ENCODE measurements at regions not wholly inside any gene's neighbourhood (a gene's known extent, or its start where the extent isn't known, plus 50 kb on each side); places are given as distances from the start of the nearest gene placed in this dataset.
A peak's percentile ranks its signal among the peaks of the same experiment; 100 is the strongest.
"Not testable (repeated sequence)": the region's sequence is repeated elsewhere in the genome, so short reads cannot be mapped to it uniquely, and the experiment has no call there.

DNA sequence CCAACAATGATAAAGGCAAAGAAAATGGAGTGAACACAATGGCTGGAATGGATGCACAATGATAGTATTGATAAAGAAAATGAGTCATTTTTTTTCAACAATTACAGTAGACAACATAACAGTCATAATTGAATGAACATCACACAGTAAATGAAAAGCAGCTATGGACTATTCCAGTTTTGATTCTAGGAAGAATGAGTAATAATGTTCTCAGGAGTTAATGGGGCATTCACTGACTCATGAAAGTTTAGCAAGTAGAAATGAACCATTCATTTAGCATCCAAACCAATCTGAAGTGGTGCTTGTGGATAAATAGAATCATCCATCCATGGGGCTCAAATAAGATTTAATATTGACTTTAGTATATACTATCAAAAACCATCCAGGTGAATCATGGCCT lies 1029.5 kb upstream of the GJE1 start:
- DNase-seq (ENCODE audit: insufficient read length, low spot score): peak; percentile 0
- TF ChIP-seq POLR2A (IDR thresholded peaks at IDR 0.05; ENCODE audit: low read depth, low read length): no peak
- no peak for FAIRE-seq

DNA sequence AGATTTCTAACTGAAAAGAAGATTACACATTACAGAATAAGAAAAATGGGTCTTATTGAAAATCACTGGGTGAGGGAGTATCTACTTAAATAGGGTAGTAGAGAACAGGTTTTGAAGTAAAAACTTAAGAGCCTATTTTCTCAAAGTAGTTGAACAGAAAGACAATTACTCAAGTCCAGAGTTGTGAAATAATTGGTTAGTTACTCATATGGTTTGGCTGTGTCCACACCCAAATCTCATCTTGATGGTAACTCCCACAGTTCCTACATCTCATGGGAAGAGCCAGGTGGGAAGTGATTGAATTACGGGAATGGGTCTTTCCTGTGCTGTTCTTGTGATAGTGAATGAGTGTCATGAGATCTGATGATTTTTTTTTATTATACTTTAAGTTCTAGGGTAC lies 1035.3 kb upstream of the GJE1 start:
- no peak for TF ChIP-seq POLR2A (IDR thresholded peaks at IDR 0.05; ENCODE audit: low read depth, low read length)
- FAIRE-seq (no peak), DNase-seq (ENCODE audit: insufficient read length, low spot score) (no peak)

DNA sequence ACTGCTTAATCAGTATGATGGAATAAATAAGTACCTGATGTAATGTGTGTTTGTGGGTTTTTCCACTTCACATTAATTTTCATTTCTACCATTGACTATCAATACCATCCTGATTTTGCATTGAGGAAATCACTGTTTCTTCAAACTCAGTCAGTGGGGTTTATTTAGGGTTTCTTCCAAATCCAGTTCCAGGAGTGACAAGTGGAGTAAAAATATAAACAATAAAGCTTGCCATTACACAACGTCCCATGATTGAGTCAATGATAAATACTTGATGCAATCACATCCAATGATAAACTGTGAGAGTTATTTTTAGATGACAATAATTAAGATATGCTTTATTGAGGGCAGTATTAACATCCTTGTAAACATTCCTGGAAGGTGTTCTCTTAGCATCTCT lies 1037.4 kb upstream of the GJE1 start:
- FAIRE-seq (no peak), DNase-seq (ENCODE audit: insufficient read length, low spot score) (no peak)
- no peak for TF ChIP-seq POLR2A (IDR thresholded peaks at IDR 0.05; ENCODE audit: low read depth, low read length)

DNA sequence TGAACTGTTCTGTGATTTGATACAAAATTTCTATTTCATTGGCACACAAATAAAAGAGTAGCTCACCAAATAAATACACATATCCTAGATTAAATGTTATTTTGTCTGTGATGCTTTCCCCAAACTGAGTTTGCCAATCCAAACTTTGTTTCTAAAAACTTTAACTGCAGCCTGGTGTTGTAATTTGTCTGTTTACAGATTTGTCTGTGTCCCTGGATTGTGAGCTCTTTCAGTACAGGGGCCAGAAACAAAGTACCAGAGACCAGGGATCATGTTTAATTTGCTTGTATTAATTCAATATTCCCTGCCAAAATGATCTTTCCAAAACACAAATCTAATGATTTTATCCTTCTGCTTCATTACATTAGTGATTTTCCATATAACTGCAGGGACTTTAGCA lies 1044.6 kb upstream of the GJE1 start:
- DNase-seq (ENCODE audit: insufficient read length, low spot score): no peak
- FAIRE-seq: no peak

DNA sequence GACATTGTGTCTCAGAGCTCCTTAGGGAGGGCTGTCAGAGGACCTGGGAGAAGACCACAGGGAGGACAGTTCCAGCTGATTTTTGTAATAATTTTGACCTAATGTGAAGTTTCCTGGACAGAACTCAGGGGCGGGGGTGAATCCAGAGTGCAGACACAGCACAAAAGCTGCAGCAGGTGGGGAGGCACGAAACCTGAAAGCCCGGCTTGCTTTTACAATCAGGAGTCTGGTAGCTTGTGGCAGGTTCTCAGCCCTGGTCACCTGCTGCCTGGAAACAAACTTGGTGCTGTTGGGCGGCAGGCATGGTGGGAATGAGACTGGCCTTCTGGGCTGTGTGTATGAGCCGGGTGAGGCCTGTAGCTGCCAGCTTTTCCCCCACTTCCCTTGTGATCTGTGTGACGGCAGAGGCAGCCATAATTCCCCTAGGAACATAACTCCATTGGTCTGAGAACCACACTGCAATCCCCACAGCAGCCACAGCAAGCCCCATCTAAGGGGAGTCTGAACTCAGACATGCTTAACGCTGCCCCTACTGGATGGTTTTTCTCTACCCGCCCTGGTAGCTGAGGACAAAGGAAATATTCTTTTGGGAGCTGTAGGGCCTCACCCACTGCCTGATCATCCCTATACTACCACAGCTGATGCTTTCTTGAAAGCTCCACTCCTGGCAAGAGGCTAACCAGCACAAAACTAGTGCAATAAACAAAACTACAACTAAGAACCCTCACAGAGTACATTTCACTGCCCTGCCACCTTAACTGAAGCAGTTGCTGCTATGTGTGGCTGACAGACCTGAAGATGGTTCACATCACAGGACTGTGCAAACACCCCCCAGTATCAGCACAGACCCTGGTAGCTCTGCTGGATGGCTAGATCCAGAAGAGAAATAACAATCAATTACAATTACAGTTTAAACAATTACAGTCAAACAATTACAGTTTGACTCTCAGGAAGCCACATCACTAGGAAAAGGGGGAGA lies 1055.1 kb upstream of the GJE1 start:
- DNase-seq (ENCODE audit: insufficient read length, low spot score) (peak; percentile 6), FAIRE-seq (peak; percentile 55)
- TF ChIP-seq POLR2A (IDR thresholded peaks at IDR 0.05; ENCODE audit: low read depth, low read length): no peak

More for the DNA sequence above, 1044.6 kb upstream of the GJE1 start:
- TF ChIP-seq POLR2A (IDR thresholded peaks at IDR 0.05; ENCODE audit: low read depth, low read length): no peak

DNA sequence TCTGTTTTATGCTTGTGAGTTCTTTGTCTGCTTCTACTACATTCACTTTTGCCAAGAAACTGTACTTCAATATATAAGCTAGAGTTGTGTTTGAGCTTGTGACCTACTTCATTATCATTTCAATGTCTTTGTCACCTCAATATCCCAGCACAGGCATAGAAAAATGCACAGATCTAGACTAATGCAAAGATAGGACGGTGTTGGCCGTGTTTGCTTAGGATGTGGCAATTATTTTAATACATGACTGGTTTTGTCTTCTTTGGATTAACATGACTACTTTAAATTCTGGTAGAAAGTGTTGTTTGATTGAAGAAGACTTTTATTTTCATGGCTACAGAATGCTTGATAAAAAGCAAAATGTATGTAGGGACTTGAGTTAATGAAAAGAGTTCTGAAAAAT lies 1075.0 kb upstream of the GJE1 start:
- FAIRE-seq: no peak
- TF ChIP-seq POLR2A (IDR thresholded peaks at IDR 0.05; ENCODE audit: low read depth, low read length): no peak
- no peak for DNase-seq (ENCODE audit: insufficient read length, low spot score)

DNA sequence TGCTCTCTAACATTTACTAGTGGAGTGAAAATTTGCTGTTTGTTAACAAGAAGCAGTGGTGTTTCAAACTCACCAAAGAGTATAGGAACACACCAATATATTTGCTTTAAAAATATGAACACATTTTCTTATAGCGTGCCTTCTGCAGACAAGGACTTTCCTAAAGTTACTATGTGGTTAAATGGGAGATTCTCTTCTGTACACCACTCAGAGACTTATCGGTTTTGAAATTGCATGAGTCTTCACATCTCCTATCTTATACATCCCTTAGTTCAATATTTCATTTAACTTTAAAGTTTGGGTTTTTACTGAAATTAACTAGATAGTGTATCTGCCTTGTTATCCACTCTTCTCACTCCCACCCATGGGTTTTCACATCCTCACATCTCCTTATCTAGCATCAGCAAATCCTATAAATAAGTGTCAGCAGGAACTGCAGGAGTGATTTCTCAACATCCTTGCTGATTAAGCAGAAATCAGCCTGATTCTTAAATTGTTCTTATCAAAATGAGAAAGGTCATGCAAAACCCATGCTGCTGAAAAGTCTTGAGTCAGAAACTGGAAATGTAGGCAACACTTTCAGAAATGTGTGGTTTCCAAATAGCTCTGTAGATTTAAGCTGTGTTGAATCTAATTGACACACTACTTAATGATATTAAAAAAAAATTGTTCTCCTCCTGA lies 1075.6 kb upstream of the GJE1 start:
- FAIRE-seq: no peak
- no peak for TF ChIP-seq POLR2A (IDR thresholded peaks at IDR 0.05; ENCODE audit: low read depth, low read length)
- DNase-seq (ENCODE audit: insufficient read length, low spot score): no peak

DNA sequence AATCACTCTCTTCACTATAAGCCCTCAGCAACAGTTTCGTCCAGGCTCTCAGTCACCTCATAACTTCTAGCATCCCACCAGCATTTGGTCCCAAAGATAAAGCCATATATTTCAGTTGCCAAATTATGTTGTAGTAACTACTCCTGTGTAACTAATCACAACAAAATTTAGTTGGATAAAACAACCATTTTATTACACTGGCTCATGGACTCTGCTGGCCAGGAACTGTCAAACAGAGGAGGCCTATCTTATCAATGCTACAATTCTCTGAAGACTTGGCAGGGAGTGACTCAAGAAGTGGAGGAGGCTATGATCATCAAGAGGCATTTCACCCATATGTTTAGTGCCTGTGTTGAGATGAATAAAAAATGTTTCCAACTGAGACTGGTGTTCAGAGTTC lies 1082.3 kb upstream of the GJE1 start:
- no peak for FAIRE-seq
- DNase-seq (ENCODE audit: insufficient read length, low spot score): no peak
- no peak for TF ChIP-seq POLR2A (IDR thresholded peaks at IDR 0.05; ENCODE audit: low read depth, low read length)

DNA sequence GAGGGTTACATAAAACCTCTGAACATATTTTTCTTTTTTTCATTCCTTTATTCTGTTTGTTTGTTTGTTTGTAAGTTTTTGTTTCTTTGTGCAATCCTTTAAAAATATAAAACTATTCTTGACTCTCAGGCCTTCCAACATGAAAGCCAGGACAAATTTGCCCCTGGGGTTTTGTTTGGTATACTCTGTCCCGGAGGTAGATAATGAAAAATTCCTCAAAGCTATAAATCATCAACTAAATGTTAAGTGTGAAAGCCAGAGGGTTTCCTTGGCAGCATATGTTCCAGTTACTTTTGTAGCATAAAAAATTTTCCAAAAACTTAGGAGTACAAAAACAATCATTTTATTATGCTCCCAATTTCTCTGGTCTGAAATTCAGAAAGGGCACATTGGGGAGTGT lies 1084.3 kb upstream of the GJE1 start:
- DNase-seq (ENCODE audit: insufficient read length, low spot score) (no peak), FAIRE-seq (no peak)
- no peak for TF ChIP-seq POLR2A (IDR thresholded peaks at IDR 0.05; ENCODE audit: low read depth, low read length)

DNA sequence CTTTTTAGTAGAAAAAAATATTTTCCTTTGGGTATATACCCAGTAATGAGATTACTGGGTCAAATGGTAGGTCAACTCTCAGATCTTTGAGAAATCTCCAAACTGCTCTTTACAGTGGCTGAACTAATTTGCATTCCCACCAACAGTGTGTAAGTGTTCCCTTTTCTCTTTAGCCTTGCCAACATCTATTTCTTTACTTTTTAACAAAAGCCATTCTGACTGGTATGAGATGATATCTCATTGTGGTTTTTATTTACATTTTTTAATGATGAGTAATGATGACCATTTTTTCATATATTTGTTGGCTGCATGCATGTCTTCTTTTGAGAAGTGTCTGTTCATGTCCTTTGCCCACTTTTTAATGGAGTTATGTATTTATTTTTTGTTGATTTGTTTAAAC lies 1086.2 kb upstream of the GJE1 start:
- DNase-seq (ENCODE audit: insufficient read length, low spot score); FAIRE-seq: not testable (repeated sequence)

DNA sequence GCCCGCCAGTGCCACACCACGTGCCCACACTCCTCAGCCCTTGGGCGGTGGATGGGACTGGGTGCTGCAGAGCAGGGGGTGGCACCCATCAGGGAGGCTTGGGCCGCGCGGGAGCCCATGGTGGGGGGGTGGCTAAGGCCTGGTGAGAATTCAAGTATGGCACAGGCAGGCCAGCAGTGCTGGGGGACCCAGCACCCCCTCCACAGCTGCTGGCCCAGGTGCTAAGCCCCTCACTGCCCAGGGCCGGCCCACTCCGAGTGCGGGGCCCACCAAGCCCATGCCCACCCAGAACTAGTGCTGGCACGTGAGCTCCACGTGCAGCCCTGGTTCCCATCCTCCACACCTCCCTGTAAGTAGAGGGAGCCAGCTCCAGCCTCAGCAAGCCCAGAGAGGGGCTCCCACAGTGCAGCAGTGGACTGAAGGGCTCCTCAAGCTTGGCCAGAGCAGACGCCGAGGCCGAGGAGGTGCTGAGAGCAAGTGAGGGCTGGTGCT lies 1091.1 kb upstream of the GJE1 start:
- no peak for TF ChIP-seq POLR2A (IDR thresholded peaks at IDR 0.05; ENCODE audit: low read depth, low read length)
- FAIRE-seq (no peak), DNase-seq (ENCODE audit: insufficient read length, low spot score) (no peak)

DNA sequence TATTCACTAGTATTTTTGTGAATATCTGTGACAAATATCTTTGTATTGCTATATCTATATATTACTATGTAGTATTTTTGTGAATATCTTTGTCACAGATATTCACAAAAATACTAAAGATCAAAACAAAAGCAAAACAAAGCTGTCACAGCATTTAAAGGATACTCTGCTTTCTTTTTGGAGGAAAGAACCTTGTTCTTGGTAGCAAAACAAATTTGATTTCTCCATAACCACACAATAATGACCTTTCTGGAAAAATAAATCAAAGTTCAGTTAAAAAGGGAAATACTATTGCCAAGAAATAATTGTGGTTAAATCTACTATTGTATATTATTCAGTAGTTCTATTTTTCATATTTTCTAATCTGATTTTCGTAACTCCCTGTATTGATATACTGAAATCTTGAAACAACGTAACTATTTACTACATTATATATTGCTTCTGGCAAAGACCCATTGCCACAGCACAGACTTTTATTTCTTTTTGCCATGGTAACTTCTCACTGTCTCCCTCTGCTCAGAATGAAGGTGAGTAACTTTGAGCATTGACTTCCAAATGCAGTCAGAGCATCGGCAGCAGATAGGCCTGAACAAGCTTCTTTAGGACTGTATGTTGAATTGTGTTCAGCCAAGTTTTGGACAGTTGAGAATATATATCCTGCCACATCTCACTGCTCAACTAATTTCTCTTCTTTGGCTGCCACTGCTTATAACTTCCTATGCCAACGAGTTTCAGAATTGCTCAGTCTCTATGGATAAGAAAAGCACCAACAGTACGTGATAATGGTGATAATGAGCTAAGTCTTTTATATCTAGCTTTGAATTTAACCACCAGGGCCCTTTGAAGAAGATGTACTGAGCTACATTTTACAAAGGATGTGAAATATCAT lies 1097.2 kb upstream of the GJE1 start:
- TF ChIP-seq POLR2A (IDR thresholded peaks at IDR 0.05; ENCODE audit: low read depth, low read length): no peak
- no peak for DNase-seq (ENCODE audit: insufficient read length, low spot score)
- no peak for FAIRE-seq

DNA sequence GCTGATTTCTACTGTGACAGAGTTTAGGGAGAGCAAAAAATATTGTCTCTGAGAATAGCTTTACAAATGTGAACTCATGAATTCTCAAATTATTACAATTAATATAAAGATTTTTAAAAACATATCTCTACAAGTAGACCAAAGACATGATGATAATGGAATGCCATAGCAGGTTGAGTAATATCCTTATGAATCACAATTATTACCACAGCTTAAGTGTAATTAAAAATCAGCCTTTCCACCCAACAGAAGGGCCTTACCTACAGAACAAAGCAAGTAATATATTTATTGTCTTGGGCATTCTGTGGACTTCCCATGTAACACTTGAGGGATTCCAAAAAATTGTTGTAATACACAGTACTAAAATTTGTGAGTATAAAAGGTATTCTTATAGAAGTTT lies 1099.6 kb upstream of the GJE1 start:
- FAIRE-seq: no peak
- no peak for TF ChIP-seq POLR2A (IDR thresholded peaks at IDR 0.05; ENCODE audit: low read depth, low read length)
- DNase-seq (ENCODE audit: insufficient read length, low spot score): no peak

DNA sequence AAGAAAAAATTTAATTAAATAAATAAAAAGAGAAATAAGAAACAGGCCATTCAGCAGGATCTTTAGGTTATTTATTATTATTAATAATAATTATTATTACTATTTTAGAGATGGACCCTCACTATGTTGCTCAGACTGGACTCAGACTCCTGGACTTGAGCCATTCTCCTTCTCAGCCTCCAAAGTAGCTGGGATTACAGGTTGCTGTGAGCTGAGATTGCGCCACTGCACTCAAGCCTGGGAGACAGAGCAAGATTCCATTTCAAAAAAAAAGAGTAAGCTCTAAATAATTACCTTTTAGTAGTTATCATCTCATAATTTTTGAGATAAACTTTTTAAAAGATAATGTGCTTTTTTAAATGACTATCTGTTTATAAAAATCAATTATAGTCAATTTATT lies 1102.8 kb upstream of the GJE1 start:
- no peak for DNase-seq (ENCODE audit: insufficient read length, low spot score)
- no peak for TF ChIP-seq POLR2A (IDR thresholded peaks at IDR 0.05; ENCODE audit: low read depth, low read length)
- no peak for FAIRE-seq

All from H54 (cell line).